ENCODE measurements at regions not wholly inside any gene's neighbourhood (a gene's known extent, or its start where the extent isn't known, plus 50 kb on each side); places are given as distances from the start of the nearest gene placed in this dataset.

DNA sequence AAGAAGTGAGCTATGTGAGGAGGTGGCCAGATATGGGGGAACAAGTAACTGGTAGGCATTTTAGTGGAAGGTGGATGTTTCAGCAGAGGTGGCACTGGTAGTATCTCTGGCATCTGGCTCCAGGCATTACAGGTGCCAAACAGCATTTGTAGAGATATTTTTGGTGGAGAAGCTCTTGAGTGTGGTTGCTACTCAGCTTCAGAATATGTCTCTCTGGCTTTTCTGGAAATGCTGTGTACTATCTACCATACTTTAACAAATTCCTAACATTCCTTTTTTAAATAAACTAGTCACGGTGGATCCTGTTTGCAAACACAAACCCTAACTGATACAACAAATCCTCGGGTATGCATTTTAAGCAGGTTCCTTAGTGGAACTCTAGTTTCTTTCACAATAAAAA, 128.0 kb downstream of the BARX2 start:
- Histone ChIP-seq H3K27me3 (ENCODE audit: insufficient read depth, low read length) (no peaks in the 10 kb centered on the region), H3K27ac (ENCODE audit: low read length) (no peak overlapping the region), H3K9me3 (ENCODE audit: insufficient read depth, low read depth, low read length) (no peaks in the 10 kb centered on the region), H3K4me1 (ENCODE audit: insufficient read depth, low read length) (no peaks in the 10 kb centered on the region), H3K4me3 (ENCODE audit: low read length) (no peak overlapping the region), H3K9ac (ENCODE audit: low read depth, low read length) (no peak overlapping the region), H3K36me3 (ENCODE audit: insufficient read depth, low read depth, low read length) (no peaks in the 10 kb centered on the region)

DNA sequence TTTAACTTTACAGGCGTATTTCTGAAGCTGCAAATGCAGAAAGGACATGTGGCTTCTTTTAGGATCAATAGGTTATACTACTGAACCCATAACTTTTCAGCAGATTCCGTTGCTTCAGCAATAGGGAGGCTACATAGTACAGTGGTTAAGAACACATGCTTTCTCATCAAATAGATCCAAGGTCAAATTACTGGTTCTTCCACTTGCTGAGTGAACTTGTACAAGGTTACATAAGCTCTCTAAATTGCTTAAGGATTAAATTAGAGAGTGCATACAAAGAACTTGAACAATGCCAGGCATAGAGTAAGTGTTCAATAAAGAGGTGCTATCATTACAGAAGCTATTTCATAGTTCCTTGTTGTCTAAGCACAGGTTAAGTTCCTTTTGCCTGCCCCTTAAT, 129.6 kb downstream of the BARX2 start:
- no peaks in the 10 kb centered on the region for H3K9me3 ChIP-seq (ENCODE audit: insufficient read depth, low read depth, low read length)
- no peak overlapping the region for H3K4me3 ChIP-seq (ENCODE audit: low read length)
- H3K27ac ChIP-seq (ENCODE audit: low read length) = no peak overlapping the region
- no peak overlapping the region for H3K9ac ChIP-seq (ENCODE audit: low read depth, low read length)
- no peaks in the 10 kb centered on the region for H3K4me1 ChIP-seq (ENCODE audit: insufficient read depth, low read length)
- no peaks in the 10 kb centered on the region for H3K27me3 ChIP-seq (ENCODE audit: insufficient read depth, low read length)
- H3K36me3 ChIP-seq (ENCODE audit: insufficient read depth, low read depth, low read length) = no peaks in the 10 kb centered on the region

DNA sequence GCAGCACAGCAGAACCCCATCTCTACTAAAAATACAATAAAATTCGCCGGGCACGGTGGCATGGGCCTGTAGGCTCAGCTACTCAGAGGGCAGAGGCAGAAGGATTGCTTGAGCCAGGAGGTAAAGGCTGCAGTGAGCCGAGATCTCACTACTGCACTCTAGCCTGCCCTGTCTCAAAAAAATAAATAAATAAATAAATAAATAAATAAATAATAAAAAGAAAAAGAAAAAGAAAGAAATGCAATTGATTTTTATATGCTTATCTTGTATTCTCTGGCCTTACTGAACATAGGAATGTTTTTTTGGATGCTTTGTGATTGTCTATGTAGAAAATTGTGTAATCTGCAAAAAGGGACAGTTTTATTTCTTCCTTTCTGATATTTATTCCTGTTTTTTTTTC, 132.5 kb downstream of the BARX2 start:
- H3K4me3 ChIP-seq (ENCODE audit: low read length) = no peak overlapping the region
- no peak overlapping the region for H3K9ac ChIP-seq (ENCODE audit: low read depth, low read length)
- H3K27ac ChIP-seq (ENCODE audit: low read length) = no peak overlapping the region
- no peaks in the 10 kb centered on the region for H3K9me3 ChIP-seq (ENCODE audit: insufficient read depth, low read depth, low read length)
- no peaks in the 10 kb centered on the region for H3K27me3 ChIP-seq (ENCODE audit: insufficient read depth, low read length)
- H3K36me3 ChIP-seq (ENCODE audit: insufficient read depth, low read depth, low read length) = no peaks in the 10 kb centered on the region
- H3K4me1 ChIP-seq (ENCODE audit: insufficient read depth, low read length) = no peaks in the 10 kb centered on the region

DNA sequence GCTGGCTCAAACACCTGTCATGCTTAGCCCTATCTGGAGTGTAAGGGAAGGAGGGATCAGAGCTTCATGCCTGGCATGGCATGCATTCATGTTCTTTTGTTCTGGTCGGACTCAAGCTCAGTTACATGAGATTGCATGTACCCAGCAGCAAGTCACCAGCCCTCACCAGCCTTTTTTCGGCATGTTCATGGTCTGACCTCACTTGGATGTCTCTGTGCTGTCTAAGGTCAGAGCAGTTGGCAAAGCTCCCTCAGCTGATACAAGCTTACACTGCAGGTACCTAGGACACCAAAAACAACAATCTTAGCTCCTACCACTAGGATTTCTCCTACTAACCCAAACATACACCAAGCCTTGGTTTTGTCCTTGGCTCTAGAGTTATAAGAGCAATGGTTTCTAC, 152.6 kb downstream of the BARX2 start:
- Histone ChIP-seq H3K4me1 (ENCODE audit: insufficient read depth, low read length) (no peaks in the 10 kb centered on the region), H3K36me3 (ENCODE audit: insufficient read depth, low read depth, low read length) (no peaks in the 10 kb centered on the region), H3K27ac (ENCODE audit: low read length) (no peak overlapping the region), H3K9me3 (ENCODE audit: insufficient read depth, low read depth, low read length) (peaks cover under 1% of the 10 kb centered on the region; the same call in 1 of the 2 replicates), H3K4me3 (ENCODE audit: low read length) (no peak overlapping the region), H3K27me3 (ENCODE audit: insufficient read depth, low read length) (no peaks in the 10 kb centered on the region), H3K9ac (ENCODE audit: low read depth, low read length) (no peak overlapping the region)

DNA sequence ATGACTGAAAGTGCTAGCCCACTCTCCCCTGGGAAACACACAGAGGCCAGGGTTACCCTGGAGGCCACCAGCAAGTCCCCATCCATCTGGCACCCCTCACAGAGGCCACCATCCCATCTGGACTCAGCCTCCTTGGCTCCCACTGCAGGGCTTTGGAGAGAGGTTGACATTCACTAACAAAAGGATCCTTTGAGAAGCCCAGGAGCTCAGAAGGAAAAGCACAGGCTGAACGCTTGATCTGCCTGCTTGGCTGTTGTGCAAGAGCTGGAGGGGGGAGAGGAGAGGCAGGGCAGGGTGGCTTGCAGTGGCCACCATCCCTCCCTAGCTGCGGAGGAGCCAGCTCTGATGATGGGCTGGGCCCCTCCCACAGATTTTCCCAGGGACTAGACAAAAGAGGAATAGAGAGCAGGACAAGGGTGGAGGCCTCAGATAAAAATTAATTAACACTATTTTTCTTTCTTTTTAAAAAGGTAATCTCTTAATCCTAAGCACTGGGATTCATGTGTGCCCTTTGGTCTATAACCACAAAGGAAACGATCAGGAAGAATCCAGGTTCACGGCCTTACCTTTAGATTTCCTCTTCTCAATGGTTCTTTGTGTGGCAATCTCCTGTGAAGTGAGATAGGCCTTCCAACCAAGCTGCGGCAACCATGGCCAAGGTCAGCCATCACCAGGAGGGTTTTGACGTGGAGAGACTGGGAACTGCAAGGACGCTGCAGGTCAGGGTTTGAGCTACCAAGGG, 154.7 kb downstream of the BARX2 start:
- Histone ChIP-seq H3K9ac (ENCODE audit: low read depth, low read length) (no peak overlapping the region), H3K4me3 (ENCODE audit: low read length) (no peak overlapping the region), H3K27ac (ENCODE audit: low read length) (no peak overlapping the region), H3K27me3 (ENCODE audit: insufficient read depth, low read length) (no peaks in the 10 kb centered on the region), H3K4me1 (ENCODE audit: insufficient read depth, low read length) (no peaks in the 10 kb centered on the region), H3K36me3 (ENCODE audit: insufficient read depth, low read depth, low read length) (no peaks in the 10 kb centered on the region), H3K9me3 (ENCODE audit: insufficient read depth, low read depth, low read length) (peaks cover under 1% of the 10 kb centered on the region; the same call in 1 of the 2 replicates)

DNA sequence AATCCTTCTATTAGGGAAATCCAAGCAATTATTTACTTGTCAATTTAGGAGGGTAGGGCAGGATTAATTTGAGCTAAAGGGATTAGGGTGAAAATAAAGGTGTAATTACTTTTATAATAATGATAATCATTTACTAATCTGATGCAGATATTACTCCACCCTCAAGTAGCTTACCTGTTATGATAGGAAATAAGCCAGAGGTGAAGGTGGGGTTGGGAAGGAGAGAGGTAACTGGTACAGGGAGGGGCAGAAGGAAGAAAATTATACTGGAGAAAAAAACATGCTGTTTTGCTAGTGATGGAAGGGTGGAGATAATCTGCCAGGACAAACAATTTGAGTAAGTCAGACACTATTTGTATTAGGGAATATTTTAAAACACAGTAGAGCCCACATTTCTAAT, 157.7 kb downstream of the BARX2 start:
- Histone ChIP-seq H3K9me3 (ENCODE audit: insufficient read depth, low read depth, low read length) (peaks cover 15% of the 10 kb centered on the region), H3K27ac (ENCODE audit: low read length) (no peak overlapping the region), H3K36me3 (ENCODE audit: insufficient read depth, low read depth, low read length) (no peaks in the 10 kb centered on the region), H3K9ac (ENCODE audit: low read depth, low read length) (no peak overlapping the region), H3K4me1 (ENCODE audit: insufficient read depth, low read length) (no peaks in the 10 kb centered on the region), H3K4me3 (ENCODE audit: low read length) (no peak overlapping the region), H3K27me3 (ENCODE audit: insufficient read depth, low read length) (no peaks in the 10 kb centered on the region)

DNA sequence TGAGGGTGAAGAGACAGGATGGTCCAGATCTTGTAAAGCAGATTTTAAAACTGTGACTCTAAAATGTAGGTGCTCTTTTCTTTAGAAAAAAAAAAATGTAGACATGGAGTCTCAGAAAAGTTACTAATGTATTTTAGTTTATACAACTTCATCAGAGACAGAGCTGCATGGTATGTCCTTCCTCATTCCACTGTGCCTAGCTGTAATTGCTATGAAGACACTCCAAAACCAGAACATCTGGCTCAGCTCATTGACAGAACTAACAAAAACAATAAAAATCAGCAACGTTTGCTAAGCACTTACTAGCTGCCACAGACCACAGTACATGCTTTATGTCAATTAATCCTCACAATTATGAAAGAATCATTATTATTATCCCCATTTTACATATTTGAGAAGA, 160.7 kb downstream of the BARX2 start:
- H3K4me3 ChIP-seq (ENCODE audit: low read length) = no peak overlapping the region
- H3K27me3 ChIP-seq (ENCODE audit: insufficient read depth, low read length) = no peaks in the 10 kb centered on the region
- no peak overlapping the region for H3K9ac ChIP-seq (ENCODE audit: low read depth, low read length)
- peaks cover 34% of the 10 kb centered on the region for H3K9me3 ChIP-seq (ENCODE audit: insufficient read depth, low read depth, low read length)
- H3K4me1 ChIP-seq (ENCODE audit: insufficient read depth, low read length) = no peaks in the 10 kb centered on the region
- no peaks in the 10 kb centered on the region for H3K36me3 ChIP-seq (ENCODE audit: insufficient read depth, low read depth, low read length)
- H3K27ac ChIP-seq (ENCODE audit: low read length) = no peak overlapping the region

DNA sequence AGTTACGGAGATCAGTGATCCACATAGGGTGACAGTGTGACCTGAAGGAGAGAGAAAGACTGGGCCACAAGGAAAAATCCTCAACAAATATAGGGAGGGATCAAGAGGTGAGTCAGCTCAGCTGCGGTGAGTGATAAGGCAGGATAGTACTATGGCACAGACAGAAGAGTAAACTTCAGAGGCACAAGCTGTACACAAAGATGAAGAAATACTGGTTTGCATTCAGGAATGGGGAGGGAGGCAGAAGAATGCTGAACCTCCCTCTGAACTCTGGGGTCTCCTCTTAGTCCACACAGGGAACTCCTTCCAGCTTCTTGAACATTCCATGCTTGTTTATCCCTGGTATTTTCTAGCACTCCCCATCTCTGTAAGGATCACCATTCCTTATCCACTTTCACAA, 162.7 kb downstream of the BARX2 start:
- H3K9ac ChIP-seq (ENCODE audit: low read depth, low read length) = no peak overlapping the region
- H3K4me1 ChIP-seq (ENCODE audit: insufficient read depth, low read length) = no peaks in the 10 kb centered on the region
- H3K27ac ChIP-seq (ENCODE audit: low read length) = no peak overlapping the region
- H3K9me3 ChIP-seq (ENCODE audit: insufficient read depth, low read depth, low read length) = peaks cover 38% of the 10 kb centered on the region
- no peak overlapping the region for H3K4me3 ChIP-seq (ENCODE audit: low read length)
- H3K36me3 ChIP-seq (ENCODE audit: insufficient read depth, low read depth, low read length) = no peaks in the 10 kb centered on the region
- no peaks in the 10 kb centered on the region for H3K27me3 ChIP-seq (ENCODE audit: insufficient read depth, low read length)

DNA sequence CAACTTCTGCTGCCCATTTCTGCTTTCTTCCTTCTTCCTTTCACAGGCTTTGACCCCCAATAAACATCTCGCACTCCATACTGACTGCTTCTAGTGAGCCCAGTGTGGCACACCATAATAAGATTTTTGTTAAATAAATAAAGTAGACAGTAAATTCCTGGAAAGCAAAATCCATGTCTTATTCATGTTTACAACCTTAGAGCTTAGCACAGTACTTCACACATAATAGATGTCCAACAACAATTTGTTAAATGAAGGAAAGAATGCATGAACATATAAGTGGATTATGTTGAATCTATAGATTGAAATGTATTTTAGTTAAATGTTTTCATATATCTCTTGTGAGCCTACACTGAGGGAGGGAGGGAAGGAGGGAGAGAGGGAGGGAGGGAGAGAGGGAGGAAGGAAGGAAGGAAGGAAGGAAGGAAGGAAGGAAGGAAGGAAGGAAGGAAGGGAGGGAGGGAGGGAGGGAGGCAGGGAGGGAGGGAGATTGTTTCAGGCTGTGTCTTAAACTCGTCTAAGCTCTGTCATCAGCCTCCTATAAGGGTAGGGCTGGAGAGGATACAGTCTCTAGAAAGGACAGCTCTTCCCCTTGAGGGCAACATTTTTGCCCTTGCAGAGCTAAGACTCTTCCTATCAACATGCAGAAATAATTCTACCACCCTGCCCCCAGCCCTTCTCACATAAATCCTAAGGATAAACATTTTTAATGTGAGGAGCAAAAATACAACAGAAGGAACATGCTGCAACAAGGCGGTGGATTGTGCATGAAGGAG, 168.1 kb downstream of the BARX2 start:
- no peak overlapping the region for H3K27ac ChIP-seq (ENCODE audit: low read length)

DNA sequence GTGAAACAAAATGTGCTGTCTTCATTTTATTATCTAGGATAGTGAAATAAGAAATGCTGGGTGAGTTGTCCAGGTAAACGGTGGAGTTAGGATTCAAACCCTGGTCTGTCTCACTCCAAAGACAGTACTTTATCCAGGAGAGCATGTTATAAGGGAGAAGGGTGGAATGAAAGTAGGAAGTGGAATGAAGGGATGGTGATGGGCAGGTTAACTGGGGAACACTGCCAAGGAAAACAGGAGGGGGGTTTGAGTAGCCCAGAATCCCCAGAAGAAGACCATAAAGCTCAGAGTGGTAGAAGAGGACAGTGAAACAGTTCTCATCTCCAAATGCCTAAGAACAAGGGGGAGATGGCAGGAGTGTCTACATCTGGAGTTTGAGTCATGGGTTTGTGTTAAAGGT, 169.0 kb downstream of the BARX2 start:
- no peak overlapping the region for H3K4me3 ChIP-seq (ENCODE audit: low read length)
- H3K27ac ChIP-seq (ENCODE audit: low read length) = no peak overlapping the region

More for the DNA sequence above, 168.1 kb downstream of the BARX2 start:
- Histone ChIP-seq H3K27me3 (ENCODE audit: insufficient read depth, low read length) (no peaks in the 10 kb centered on the region), H3K9ac (ENCODE audit: low read depth, low read length) (no peak overlapping the region), H3K4me1 (ENCODE audit: insufficient read depth, low read length) (no peaks in the 10 kb centered on the region), H3K9me3 (ENCODE audit: insufficient read depth, low read depth, low read length) (peaks cover 23% of the 10 kb centered on the region), H3K4me3 (ENCODE audit: low read length) (no peak overlapping the region), H3K36me3 (ENCODE audit: insufficient read depth, low read depth, low read length) (no peaks in the 10 kb centered on the region)

DNA sequence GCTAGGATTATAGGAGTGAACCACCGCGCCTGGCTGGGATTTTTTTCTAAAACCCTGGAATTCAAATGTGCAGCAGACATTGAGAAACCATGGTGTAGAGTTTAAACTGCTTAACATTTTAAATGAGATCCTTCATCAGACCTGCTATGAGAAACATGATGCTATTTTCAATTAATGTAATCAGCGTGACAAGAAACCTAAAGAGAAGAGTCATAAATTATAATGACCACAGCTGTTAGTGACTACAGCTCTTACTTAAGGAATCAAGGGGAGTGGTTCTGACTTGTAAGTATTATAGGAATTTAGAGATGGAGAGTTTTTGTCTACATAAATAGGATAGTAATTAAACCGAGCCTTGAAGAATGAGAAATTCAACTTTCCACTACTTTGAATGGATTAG, 170.6 kb downstream of the BARX2 start:
- Histone ChIP-seq H3K36me3 (ENCODE audit: insufficient read depth, low read depth, low read length) (no peaks in the 10 kb centered on the region), H3K4me3 (ENCODE audit: low read length) (no peak overlapping the region), H3K27me3 (ENCODE audit: insufficient read depth, low read length) (no peaks in the 10 kb centered on the region), H3K9me3 (ENCODE audit: insufficient read depth, low read depth, low read length) (peaks cover 29% of the 10 kb centered on the region; the same call in 1 of the 2 replicates), H3K9ac (ENCODE audit: low read depth, low read length) (no peak overlapping the region), H3K4me1 (ENCODE audit: insufficient read depth, low read length) (no peaks in the 10 kb centered on the region), H3K27ac (ENCODE audit: low read length) (no peak overlapping the region)

More for the DNA sequence above, 169.0 kb downstream of the BARX2 start:
- Histone ChIP-seq H3K9ac (ENCODE audit: low read depth, low read length) (no peak overlapping the region), H3K4me1 (ENCODE audit: insufficient read depth, low read length) (no peaks in the 10 kb centered on the region), H3K36me3 (ENCODE audit: insufficient read depth, low read depth, low read length) (no peaks in the 10 kb centered on the region), H3K27me3 (ENCODE audit: insufficient read depth, low read length) (no peaks in the 10 kb centered on the region), H3K9me3 (ENCODE audit: insufficient read depth, low read depth, low read length) (peaks cover 21% of the 10 kb centered on the region)

DNA sequence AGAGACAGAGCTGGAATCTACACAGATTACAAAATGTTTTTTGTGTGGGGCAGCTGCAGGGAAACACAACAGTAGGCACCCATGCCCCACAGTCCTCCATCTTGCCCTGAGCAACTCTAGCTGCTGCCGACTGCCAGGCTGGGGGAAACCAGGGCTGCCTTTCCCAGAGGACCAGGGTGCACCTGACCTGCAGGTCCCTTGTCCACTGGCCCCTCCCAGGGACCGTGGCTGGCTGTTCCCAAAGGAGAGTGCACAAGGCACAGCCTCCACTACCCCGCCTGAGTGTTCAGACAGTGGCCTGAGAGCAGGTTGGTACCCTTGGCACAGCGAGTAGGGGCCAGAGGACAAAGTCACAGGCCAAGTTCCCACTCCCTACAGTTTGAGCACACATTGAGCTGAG, 181.8 kb downstream of the BARX2 start:
- no peak overlapping the region for H3K4me3 ChIP-seq (ENCODE audit: low read length)
- no peak overlapping the region for H3K9ac ChIP-seq (ENCODE audit: low read depth, low read length)
- no peaks in the 10 kb centered on the region for H3K36me3 ChIP-seq (ENCODE audit: insufficient read depth, low read depth, low read length)
- no peaks in the 10 kb centered on the region; the same call in 1 of the 2 replicates for H3K9me3 ChIP-seq (ENCODE audit: insufficient read depth, low read depth, low read length)
- no peaks in the 10 kb centered on the region for H3K4me1 ChIP-seq (ENCODE audit: insufficient read depth, low read length)
- no peaks in the 10 kb centered on the region for H3K27me3 ChIP-seq (ENCODE audit: insufficient read depth, low read length)
- H3K27ac ChIP-seq (ENCODE audit: low read length) = no peak overlapping the region
